ENCODE measurements at regions not wholly inside any gene's neighbourhood (a gene's known extent, or its start where the extent isn't known, plus 50 kb on each side); places are given as distances from the start of the nearest gene placed in this dataset. TPM values are rescaled to one million over a fixed set of nuclear protein-coding genes. Genes with fewer than 3 reads are reported as not detected.

DNA sequence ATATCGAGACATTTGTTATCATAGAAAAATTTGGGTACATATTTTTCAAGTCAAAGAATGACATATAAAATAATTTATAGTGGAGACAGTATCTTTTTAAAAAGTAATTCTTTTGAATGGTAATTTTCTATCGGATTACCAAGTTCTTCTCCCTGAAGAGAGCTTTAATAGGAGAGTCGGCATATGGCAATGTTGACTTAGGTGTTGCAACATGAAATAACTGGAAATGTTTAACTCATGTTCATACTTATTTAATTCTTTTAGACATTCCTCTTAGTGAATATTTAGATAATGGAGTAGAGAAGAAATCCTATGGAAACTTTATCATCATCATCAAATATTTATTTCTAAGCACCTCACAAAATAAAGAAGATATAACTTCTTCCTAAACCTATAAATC lies 118.2 kb upstream of the CTNND2 start:
- DNase-seq (ENCODE audit: low spot score), result no peak

DNA sequence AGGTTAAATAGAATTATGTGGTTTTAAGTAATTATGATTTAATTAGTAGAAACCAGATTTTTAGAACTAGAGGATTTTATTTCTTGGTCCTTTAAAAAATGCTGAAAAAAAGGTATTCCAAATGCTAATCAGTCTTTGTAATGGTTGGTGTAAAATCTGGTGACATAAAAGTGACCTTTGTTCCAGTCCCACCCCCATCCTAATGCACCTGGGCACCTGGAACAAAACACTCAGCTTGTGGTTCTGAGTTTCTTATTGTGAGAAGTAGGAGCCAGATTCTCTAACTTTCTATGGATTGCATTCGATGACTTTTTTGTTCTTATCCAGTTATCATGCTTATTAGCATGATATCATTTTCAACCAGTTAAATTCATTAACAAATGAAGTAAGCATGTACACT lies 115.1 kb upstream of the CTNND2 start:
- DNase-seq (ENCODE audit: low spot score), result no peak

DNA sequence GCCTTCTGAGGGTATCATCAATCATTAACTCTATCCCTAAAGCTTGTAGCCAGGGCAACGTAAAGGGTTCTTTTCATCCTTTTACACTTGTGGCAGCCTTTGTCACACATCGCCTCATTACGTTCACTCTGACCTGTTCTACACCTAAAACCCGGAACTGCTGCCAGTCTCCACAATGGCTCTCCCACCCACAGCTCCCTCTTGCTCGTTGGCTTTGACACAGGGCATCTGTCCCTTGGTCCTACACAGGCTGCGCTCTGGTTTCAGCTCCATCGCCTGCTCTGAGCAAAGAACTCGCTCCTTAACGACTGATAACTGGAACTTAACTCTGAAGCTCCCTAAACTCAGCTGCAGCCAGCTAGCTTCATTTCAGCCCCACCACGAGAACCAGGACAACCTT lies 112.8 kb upstream of the CTNND2 start:
- no peak for DNase-seq (ENCODE audit: low spot score)

DNA sequence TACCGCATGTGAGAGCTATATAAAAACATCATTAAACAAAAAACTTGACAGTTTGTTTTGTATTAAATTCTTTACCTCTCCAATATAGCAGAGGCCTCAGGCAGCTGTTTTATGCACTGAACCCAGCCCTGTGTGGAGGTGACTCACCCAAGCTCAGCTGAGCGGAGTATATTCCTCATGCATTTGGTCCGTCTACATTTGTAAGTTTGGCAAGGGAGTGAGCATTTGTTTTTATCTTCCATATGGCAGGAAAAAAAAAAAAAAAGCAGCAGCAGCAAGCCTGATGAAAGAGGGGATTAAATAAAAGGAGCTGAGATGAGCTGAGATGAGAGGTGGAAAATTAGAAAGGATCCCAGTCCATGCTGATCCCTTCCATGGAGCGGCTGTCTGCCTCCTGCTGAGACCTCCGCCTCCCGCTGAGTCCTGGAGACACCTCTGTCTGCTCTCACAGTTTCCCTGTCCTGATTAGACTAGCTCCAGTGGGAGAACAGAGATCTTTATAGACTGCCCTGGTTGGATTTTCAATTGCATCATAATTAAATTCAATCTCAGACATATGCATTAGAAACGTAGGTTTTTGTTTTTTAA lies 112.0 kb upstream of the CTNND2 start:
- no peak for DNase-seq (ENCODE audit: low spot score)

DNA sequence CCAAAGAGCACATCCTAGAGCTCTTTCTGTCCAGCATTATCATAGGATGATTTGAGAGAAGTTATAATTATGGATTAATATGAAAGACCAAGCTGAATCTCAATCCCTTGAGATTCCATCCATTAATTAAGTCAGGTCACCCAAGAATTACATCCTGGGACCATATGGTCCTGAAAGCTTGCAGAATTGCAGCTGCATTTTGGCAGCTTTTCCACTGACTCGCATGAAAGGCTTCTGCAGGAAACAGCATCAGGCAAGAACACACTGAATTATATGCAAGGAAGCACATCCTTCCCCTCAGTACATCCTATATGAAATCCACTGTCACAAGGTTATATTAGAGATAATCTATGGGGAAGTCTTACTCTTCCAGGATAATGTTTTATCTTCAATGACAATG lies 109.1 kb upstream of the CTNND2 start:
- no peak for DNase-seq (ENCODE audit: low spot score)

DNA sequence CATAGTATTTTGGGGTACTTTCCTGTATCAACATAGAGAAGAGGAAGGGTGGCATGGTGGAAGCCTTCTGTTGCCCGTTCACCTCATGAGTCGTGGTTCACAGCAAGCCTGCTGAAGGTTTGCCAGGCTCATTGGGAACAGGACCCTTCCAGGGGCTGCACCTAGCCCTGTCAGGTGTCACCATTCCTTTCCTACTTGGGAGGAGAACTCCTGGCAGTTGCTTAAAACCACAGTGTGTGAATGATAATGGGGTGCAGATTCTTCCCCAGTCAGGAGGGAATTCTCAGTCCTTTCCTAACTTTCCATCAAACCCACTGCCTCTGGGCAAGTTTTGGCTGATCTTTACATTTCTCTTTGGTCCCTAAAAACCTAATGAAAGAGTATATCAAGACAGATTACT lies 99.4 kb upstream of the CTNND2 start:
- DNase-seq (ENCODE audit: low spot score), result no peak

DNA sequence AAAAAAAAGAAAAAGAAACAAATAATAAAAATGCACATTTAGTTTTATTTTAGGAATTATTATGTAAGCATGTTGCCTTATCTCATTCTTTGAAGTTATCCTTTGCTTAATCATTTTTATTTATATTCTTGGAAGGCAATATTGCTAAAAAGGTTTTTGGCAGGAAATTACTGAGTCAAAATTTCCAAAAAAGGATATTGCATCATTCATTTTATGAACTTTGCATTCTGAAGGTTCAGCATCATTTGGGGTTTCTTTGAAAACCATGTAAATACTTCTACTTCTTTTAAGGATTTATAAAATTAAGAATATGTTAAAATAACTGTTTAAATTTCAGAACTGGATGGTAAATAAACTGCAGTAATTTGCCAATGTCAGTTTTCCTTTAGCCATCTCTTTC lies 94.2 kb upstream of the CTNND2 start:
- DNase-seq (ENCODE audit: low spot score), result no peak

DNA sequence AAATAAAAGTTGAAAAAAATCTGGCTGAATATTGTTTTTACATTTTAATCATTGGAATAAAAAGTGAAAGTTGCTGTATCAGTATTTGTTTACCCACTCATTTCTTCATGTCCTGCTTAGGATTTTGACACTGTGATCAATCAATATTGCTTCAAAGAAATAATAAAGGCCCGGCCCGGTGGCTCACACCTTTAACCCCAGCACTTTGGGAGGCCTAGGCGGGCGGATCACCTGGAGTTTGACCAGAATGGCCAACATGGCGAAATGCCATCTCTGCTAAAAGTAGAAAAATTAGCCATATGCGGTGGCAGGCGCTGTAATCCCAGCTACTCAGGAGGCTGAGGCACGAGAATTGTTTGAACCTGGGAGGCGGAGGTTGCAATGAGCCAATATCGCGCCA lies 93.7 kb upstream of the CTNND2 start:
- no peak for DNase-seq (ENCODE audit: low spot score)

DNA sequence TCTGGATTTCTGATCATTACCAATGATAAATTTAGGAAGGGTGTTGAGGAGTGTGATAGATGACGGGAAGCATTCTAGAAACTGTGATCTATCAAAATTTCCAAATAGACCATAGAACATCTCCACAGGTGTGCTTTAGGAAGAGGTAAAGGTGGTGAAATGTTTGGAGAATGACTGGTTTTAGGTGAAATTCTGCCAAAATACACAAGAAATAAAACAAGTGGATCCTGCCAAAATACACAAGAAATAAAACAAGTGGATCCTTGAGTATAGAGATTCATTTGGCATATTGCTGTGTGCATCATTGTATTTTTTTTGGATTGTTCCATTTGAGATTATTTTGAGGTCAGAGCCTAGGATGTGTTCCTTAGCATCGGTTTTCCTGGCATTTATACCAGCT lies 88.3 kb upstream of the CTNND2 start:
- no peak for DNase-seq (ENCODE audit: low spot score)

DNA sequence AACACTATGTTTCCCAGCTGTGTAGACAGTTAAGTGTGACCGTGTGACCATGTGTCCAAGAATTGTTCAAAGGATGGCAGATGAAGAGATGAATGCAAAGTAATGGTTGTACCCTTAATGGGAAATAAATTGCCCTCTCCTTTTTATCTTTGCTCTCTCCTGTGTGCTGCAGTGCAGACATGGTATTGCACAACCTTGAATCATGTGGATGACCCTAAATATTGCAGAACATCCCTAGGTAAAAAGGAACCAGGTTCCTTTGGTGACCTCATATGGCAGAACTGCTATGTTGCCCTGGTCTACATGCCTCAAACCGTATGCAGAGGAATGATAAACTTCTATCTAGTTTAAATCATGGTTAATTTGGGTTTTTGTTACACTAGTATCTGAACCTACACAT lies 81.7 kb upstream of the CTNND2 start:
- no peak for DNase-seq (ENCODE audit: low spot score)

DNA sequence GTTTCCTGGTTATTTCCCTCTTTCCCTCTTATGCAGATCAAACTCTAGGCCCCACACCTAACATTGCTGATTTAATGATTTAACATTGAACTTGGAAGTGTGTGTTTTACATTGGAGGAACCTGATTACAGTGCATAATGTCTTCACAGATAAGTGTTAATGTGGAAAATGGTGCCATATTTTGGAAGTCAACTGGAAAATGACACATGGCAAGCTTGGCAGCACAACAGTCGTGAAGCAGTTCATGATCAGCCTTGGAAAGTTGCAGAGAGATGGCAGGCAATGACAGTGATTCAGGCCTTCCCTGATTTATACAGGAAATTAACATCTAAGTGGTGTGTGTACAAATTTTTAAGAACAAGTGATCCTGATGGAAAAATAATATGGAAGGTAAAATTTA lies 80.0 kb upstream of the CTNND2 start:
- DNase-seq (ENCODE audit: low spot score), result no peak

DNA sequence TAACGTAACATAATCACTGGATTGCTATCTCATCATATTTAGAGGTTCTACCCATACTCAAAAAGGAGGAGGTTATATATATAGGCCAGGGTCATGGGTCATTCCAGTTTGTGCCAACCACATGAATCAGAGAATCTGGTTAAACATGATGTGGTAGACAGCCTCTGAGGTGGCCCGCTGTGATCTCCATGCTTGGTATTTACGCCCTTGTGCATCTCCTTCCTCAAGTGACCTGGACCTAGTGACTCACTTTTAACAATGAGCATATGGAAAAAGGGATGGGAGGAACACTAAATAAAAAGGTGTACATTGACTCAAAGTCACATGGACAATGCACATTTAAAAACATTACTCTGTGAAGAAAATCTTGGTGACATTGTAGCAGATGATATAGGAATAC lies 77.7 kb upstream of the CTNND2 start:
- no peak for DNase-seq (ENCODE audit: low spot score)

DNA sequence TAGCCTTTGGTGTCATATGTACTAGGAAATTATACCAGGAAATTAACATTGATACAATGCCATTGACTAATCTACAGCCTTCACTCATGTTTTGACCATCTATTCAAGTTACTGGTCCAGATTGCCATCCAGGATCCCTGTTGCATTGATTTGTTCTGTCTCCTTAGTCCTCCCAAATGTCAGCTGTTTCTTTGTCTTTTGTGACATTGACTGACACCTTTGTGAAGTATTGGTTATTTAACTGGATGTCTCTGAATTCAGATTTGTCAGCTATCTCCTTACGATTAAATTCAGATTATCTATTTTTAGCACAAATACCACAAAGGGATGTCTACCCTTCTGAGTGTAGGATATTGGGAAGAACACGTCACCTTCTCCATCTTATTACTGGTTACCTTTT lies 73.7 kb upstream of the CTNND2 start:
- no peak for DNase-seq (ENCODE audit: low spot score)

DNA sequence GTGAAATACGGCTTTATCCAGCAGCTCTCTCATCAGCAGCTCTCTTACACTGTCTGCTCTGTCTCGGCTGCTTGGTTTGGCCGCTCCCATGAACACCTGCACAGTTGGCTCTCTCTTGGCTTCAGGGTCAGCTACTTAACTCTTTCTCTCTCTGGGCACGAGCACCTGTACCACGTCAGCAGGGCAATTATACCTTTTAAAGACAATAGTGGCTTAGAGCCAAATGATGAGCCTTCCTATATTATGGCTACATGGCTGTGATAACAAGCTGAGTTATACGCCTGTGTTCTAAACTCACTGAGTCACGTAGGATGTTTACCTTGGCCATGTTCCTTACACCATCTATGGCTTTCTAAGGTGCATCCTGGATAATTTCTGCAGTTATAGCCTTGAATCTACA lies 69.2 kb upstream of the CTNND2 start:
- no peak for DNase-seq (ENCODE audit: low spot score)

DNA sequence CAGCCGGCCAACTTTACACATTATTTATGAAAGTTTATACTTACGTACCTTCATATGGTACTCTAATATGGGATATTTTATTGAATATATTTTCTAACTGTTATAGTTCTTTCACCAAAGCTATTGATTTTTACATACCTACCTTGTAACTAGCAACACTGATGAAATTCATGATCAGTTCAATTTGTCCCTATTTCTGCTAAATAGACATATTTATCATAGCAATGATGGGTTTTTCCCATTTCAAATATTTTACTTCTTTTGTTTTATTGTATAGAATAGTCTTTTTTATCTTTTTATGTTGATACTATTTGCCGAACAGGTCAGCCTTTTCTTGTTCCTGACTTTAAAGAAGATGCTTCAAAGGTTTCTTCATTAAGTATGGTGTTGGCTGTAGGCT lies 59.0 kb upstream of the CTNND2 start:
- DNase-seq (ENCODE audit: low spot score), result no peak

DNA sequence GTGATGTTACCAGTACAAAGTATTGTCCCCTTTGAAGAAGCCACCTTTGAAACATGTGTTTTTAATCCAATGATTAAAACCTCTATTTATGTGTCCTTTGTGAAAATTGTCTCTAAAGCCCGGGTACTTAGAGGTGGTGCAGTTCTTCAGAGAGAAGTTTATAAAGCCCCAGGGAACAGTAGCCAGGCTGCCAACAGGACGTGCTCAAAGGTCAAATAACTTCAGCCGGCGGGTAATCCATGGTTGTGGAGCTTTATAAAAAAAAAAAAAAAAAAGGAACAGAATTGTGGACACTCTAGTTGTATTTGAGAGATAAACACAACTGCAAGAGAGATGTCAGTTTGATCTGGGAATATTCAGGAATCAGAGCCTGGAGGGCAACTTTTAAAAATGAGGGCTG lies 57.9 kb upstream of the CTNND2 start:
- no peak for DNase-seq (ENCODE audit: low spot score)

DNA sequence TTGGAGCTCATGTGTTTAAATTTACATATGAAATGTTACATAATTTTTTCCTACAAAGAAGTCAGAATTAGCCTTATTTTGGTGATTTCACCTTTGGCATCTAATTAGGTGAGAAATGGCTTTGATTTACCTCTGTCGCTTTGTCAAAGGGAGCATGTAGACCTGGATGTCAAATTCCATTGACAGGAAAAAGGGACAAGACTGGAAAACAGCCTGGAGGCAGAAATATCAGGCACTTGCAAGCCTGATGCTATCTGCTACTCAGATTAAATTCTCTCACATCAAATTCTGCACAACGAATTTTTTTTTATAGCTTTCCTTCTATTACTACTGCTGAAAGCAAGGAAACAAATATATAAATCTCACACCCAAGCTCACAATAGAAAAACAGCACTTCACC lies 54.1 kb upstream of the CTNND2 start:
- no peak for DNase-seq (ENCODE audit: low spot score)

DNA sequence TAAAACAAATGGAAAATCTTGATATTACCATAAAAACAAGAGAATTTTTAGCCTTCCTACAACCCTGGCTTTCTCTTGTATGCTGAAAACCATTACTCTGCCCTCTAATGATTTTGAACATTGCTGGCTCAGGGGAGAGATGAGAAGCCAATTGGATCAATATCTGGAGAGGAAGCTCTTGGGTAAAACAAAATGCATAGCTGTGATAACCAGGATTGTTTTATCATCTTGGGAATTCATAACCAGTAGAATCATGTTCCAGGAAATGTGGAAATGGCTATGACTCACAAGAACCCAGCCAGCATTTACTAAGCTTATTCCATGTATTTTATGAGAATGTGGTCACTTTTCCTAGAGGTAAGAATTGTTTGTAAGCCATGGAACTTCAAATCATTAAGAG lies 51.1 kb upstream of the CTNND2 start:
- DNase-seq (ENCODE audit: low spot score), result no peak

Small RNA genes in the stretch of these regions (small RNA-seq; reads per million reads assigned to genes)
- not detected for gene RNU6-679P
